Stimulated activated CD8-positive, alpha-beta memory T cell treated with anti-CD3 and anti-CD28 coated beads, Interleukin-2, amount 100 ng/mL, for 48 hours (primary cell): ENCODE measurements at regions not wholly inside any gene's neighbourhood (a gene's known extent, or its start where the extent isn't known, plus 50 kb on each side); places are given as distances from the start of the nearest gene placed in this dataset.
"Not testable (repeated sequence)": the region's sequence is repeated elsewhere in the genome, so short reads cannot be mapped to it uniquely, and the experiment has no call there.

Experiments
- DNase-seq, 2 donors: peaks; one replicate each; pipeline ENCODE4 v3.0.0-alpha.2; 2020; ENCODE audit warnings: low read depth in 2 of 2

DNA sequence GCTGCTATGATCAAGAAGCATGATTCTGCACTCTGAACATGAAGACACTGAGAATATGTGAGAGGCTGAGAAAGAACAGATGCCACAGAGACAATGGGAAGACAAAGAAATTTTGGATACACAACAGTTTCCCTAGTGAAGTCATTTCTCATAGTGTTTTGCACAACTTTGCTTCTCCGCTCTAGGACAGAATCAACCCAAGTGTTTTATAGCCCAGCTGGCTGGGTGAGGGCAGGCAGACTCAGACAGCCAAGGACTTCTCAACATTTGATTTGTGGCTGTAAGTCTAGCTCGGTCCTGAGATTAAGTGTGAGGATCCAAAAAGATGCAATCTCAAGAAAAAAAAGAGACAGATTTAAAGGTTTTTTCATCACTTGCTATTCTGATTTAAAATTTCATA lies 536.5 kb upstream of the CRIM1 start:
- no peak for DNase-seq

DNA sequence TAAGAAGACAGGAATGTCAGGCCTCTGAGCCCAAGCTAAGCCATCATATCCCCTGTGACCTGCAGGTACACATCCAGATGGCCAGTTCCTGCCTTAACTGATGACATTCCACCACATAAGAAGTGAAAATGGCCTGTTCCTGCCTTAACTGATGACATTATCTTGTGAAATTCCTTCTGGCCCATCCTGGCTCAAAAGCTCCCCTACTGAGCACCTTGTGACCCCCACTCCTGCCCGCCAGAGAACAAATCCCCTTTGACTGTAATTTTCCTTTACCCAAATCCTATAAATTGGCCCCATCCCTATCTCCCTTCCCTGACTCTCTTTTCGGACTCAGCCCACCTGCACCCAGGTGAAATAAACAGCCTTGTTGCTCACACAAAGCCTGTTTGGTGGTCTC lies 537.2 kb upstream of the CRIM1 start:
- not testable (repeated sequence) for DNase-seq

DNA sequence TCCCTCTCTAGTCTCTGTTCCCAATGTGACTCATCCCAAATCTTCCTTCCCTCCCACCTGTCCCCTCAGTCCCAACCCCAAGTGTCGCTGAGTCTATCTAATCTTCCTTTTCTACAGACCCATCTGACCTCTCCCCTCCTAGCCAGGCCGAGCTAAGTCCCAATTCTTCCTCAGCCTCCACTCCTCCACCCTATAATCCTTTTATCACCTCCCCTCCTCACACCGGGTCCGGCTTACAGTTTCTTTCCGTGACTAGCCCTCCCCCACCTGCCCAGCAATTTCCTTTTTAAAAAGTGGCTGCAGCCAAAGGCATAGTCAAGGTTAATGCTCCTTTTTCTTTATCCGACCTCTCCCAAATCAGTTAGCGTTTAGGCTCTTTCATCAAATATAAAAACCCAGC lies 541.0 kb upstream of the CRIM1 start:
- DNase-seq, result not testable (repeated sequence)

DNA sequence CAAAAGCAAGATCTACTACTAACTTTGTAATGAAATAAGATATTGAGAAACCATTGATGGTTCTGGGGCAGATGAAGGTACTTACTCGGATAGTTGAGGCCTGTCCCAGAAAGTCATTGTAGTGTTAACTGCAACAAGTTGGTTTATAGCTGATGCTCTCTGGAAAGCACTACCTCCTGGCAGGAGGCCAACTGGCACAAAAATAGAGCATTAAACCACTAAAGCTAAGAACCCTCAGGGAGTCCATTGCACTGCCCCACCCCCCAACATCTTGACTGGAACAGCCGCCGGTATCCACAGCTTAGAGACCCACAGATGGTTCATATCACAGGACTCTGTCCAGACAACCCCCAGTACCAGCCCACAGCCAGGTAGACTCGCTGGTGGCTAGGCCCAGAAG lies 552.5 kb upstream of the CRIM1 start:
- DNase-seq, result no peak

DNA sequence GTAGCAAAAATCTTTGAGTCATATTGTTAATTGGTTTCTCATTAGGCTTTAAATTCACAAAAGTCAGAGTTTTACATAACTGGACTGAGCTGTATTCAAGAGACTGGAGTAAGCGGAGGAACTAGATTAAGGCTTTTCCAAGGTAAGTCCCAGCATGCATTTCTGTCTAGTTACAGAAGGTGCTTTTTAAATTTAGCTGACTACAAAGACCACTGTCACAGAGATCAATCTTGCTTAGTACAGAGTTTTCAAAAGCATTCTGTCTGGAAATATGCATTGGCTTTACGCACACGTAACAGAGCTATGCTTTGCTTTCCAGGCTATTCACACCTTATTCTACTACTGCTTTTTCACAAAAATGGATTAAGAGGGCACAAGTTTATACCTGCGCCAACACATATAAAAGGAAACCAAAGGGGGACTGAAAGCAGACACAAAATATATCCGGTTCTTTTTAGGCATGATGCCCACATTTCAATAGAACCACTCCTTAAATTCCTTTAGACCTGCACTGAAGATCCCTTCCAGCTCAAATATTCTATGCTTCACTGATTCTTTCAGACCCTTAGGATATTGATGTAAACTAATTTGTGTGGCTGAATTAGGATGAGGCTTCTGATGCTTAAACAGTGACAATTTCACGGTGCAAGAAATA lies 560.7 kb upstream of the CRIM1 start:
- no peak for DNase-seq

DNA sequence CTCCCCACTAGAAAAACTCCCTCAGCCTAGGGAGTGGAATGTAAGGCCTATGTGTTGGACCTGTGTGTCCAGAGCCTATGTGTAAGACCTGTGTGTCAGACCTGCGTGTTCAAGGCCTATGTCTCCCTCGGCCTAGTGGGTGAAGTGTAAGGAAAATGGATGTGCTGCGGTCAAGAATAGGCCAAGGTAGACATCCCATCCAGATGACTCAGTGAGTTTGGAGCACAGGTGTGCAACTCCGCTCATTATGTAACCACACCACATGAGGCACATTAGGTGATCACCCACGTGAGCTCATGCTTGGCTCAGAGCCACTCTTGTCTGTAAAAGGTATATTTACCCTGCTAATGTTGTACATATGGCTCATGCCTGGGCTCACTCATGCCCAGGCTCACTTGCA lies 565.3 kb upstream of the CRIM1 start:
- no peak for DNase-seq

DNA sequence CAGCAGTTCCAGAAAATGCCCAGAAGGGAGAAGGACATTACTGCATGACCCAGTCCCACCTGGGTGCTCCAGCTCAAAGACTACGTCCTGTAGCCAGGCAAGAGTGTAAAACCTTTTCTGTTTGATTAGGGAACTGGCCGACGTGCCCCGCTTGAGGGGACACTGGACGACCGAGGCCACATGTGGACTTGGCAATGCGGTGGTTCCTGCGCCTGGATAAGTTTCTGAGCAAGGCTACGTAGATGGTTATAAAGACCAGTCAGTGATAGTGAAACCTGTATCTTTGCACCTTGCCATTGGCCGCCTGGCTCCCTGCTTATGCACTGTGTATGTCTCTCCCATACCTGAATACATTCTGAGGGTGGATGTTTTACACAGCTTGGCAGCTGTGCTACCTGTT lies 567.0 kb upstream of the CRIM1 start:
- no peak for DNase-seq

DNA sequence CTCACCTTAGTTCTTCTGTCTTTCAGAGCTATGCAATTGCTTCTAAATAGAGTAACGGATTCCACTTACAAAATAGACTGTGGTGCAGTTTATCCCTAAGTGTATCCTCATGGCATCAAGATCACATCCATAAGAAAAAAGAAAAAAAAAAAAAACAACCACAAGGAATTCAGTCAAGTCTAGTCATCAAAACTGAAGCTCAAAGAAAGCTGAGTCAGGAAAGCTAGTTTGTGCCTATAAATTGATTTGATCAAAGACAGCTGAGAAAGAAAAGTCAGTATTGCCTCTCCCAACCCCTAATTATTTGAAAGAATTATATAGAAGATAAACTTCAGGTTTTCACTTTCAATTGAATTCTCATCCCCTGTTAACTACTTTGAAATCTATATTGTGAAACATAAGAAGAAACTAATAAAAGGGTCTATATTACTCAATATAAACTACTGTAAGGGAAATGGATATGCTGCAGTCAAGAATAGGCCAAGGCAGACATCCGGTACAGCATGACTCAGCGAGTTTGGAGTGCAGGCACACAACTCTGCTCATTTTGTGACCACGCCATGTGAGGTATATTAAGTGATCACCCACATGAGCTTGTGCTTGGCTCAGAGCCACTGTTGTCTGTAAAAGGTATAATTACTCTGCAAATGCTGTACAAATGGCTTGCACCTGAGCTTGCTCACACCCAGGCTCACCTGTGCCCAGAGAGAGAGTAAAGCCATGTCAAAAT lies 568.1 kb upstream of the CRIM1 start:
- DNase-seq, result no peak

DNA sequence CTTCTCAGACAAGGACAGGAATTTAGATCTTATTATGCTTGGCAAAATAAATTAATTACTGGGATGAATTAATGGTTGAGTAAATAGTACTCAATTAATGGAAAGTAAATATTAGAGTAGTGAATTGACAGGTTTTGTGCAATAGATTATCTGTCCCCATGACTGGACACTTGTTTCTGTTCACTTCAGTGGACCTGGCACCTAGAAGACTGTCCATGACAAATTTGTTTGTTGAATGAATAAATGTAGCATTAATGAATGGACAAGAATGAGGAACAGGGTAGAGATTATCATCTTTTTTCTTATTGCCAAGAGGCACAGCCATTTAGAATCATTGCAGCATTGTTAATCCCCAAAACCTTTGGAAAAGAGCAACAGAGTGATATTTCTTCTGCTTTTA lies 570.0 kb upstream of the CRIM1 start:
- DNase-seq, result no peak

DNA sequence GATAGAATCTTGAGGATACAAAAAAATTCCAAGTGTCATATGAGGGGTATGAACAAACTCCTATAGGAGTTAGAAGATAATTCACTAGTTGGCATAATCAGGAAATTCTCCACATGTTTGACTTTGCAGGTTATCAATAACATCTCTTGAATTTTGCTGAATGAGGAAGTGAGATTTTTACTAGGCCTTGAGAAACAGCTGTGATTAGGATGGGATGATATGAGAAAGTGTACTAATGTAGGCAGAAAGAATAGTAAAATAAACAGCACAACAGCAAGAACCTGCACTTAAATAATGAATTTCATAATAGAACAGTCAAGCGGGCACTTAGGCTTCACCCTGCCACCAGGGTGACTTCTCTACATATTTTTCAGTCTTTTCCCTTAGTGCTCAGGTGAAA lies 570.8 kb upstream of the CRIM1 start:
- DNase-seq, result no peak

DNA sequence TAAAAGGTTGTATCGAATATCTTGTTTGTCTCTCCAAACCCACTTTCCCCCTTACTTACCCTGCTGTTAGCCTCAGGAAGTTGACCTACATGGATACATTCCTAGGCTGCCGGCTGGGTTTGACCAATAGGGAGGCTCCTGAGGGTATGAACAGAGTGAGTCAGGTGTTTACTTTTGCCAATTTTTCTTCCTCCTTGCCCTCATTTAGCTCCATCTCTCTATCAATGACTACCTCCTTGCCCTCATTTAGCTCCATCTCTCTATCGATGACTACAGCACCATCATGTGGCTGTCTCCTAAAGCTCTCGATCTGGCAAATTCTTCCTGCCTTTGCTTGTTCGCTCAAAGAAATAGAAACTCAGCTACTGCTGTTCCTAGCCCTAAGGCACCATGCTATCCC lies 571.9 kb upstream of the CRIM1 start:
- DNase-seq, result no peak

DNA sequence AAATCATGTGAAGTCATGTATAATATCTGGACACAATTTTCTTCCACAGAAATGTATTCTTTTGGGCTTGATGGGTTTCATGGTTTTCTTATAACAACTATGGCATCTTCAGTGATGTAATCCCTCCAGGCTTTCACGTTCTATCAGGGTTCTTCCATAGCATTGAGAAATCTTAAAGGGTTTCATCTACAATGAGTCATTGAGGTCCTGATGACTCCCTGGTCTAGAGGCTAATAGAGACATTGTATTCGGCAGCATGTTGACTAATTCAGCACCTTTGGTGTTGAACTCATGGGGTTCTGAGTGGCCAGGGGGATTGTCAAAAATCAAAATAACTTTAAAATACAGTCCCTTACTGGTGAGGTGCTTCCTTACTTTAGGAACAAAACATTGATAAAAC lies 614.0 kb upstream of the CRIM1 start:
- DNase-seq, result no peak

DNA sequence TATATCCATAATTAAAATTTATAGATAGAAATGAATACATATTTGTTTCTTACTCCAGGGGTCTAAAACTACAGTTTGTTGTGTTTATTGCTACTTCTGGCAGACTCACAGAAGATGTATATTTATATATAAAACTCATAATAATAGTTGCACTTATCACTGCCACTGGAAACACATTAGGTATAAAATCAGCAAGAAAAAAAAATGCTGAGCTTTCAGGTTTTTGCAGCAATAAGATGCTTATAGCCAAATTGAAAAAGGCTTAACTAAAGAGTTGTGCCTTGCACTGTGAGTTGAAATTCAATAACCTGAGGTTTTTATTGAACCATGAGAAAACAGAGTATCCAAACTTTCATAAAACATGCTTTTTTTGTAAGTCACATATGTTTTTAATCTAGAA lies 623.9 kb upstream of the CRIM1 start:
- no peak for DNase-seq

DNA sequence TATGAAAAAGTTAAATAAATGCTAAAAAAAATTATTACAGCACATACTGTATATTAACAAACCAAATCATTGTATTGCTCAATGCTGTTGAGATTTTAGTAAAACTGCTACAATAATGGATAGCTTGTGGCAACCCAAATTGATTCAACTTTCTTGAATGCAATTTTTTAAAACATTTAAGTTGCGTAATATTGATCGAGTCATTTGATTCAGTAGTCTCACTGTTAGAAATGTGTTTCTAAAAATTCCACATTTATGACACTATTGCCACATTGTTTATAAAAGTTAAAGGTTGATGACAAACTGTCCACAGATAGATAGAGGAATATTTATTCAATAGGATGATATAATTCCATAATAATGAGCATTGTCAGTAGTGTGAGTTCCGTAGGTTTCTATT lies 640.7 kb upstream of the CRIM1 start:
- DNase-seq, result no peak

DNA sequence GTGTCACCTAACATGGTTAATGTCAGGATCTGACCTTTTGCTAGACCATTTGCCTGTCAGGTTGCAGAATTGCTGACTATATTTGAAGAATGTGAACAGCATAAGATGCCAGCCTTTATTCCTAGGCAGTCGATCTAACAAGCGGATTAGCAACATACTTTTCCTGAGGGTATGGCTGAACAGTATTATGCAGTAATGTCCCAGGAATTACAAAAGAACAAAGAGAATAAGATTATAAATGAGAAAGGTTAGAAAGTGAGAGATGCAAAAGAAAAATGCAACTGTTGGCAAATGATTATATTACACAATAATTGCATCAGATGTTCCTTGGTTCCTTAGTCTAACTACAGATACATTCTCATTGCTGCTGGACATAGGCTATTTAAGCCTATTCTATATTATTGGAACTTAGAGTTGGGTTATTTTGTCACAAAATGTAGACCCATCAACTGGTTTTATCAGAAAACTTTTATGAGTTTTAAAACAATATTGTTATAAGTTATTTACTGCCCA lies 647.1 kb upstream of the CRIM1 start:
- no peak for DNase-seq

DNA sequence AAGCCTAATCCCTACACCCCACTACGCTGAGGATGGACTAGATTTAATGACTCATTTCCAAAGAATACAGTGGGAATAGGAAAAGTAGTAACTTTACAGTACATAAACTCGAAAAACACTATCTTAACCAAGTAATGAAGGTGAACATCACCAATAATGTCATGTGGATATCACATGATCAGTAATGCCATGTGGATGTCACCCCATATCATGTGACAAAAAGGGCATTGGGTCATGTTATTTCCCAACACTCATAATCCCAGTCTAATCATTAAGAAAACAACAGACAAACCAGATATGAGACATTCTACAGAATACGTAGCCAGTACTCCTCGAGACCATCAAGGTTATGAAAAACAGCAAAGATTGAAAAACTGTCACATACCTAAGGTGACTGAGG lies 667.3 kb upstream of the CRIM1 start:
- no peak for DNase-seq

DNA sequence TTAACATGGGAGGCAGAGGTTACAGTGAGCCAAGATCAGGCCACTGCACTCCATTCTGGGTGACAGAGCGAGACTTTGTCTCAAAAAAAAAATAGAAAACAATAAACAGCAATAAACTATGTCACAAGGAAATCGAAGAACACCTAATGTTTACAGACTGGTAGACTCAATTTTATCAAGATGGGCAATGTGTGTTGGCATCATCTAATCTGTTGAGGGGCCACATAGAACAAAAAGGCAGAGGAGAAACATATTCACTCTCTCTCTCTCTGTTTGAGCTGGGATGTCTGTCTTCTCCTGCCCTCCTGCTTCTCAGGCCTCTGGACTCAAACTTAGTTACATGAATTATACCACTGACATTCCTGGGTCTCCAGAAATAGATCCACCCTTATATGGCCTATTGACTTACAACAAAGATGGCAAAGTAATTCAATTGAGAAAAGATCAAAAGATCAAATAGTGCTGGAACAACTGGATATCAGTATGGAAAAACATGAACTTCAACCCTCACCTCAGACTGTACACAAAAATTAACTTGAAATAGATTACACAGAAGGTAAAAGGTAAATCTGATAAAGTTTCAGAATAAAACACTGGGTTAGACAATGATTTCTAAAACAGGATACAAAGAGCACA lies 703.8 kb upstream of the CRIM1 start:
- no peak for DNase-seq

DNA sequence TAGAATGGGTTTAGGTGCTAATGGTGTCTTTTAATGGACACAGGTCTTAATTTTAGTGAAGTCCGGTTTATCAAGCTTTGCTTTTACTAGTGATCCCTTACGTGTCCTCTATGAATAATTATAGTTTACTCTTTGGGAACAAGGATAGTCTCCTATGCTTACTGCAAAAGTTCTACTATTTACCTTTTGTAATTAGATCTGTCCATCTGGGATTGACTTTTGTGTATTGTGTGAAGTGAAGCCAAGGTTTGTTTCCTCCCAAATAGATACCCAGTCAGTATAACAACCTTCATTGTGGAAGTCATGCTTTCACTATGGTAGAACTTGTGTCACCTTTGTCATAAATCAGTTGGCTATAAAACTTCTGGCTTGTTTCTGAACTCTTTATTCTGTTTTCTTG lies 740.9 kb upstream of the CRIM1 start:
- DNase-seq, result no peak

DNA sequence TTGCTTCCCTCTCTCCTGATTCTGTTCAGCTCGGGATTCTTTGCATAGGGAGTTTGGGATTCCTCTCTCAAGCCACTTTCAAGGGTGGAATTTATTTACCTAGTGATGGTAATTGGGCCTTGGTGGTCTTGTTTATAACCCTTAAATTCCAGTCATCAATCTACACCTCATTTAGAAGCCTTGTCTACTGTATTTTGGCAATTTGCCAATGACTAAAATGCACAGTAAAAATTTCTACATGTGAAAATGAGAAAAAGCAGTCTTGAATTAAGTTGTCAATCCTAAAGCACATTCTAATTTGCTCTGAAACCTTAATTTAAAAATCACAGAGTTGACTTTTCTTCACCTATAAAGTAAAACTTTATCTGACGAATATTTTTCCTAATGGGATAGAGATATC lies 749.2 kb upstream of the CRIM1 start:
- no peak for DNase-seq

DNA sequence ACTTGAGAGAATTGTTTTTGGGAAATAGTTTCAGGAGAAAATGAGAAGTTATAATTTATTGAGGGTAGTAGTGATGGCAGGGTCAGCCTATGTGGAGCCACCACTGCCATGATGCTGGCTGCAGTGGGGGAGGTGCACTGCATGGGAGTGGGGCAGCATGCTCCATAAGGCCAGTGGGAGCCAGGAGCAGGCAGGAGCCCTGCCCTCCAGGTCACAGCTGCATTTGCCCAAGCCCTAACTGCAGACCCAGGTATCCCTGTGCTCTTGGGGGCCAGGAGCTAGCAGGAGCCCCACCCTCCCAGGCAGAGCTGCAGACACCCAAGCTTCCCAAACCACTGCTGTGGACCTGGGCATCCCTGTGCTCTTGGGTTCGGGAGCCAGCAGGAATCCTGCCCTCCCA lies 757.3 kb upstream of the CRIM1 start:
- no peak for DNase-seq

DNA sequence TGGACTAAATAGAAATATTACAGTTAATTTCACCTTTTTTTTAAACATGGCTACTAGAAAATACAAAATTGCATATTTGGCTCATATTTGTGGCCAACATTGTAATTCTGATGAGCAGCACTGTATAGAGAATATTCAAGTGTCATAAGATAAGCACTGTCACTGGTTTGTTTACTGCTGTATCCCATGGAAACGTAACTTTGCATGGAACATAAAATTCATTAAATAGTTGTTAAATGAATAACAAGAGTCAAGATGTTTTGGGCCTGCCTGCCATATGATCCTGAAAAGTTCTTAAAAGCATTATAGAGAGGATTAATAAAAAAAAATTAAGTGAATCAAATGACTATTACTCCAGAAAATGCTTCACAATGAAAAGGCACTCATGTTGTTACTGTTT lies 763.7 kb upstream of the CRIM1 start:
- no peak for DNase-seq

DNA sequence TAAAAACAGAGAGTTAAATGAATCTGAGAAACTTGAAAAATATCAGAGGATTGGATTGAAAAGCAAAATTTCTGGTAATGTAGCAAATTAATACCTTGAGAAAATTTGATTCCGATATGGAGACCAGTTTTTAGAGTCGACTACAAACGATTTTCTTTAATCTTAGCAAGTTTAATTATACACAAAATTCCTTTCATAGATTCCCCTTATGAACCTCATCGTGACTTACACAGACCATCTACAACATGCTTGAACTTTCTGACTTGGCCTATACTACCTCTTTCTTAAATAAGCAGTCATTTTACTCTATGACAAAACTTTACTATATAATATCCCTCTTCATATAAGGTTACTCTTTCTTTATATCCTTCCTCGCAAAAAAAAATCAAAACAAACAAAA lies 769.6 kb upstream of the CRIM1 start:
- no peak for DNase-seq

DNA sequence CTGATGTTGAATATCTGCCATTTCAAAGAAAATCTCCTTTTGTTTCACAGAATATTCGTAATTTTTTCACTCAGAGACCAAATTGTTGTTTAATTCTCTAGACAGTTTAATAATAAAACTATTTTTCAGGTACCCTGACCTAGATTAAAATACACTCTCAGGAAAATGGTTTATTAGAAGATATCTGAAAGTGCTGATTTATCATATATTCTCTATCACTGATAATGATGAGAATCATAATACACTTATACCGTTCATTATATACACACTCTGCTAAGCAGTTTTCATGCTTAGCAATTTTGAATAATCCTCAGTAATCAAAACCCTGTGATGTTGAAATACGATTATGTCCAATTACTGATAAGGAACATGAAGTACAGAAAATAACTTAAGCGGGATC lies 772.9 kb upstream of the CRIM1 start:
- DNase-seq, result no peak
